Esophagus muscularis mucosa (tissue), 4 donors: ENCODE measurements at regions not wholly inside any gene's neighbourhood (a gene's known extent, or its start where the extent isn't known, plus 50 kb on each side); places are given as distances from the start of the nearest gene placed in this dataset.

Experiments
- EP300 ChIP-seq: sonication (generic); formaldehyde crosslinking; IDR thresholded peaks from one replicate; pipeline ENCODE4 v1.6.1; 2017; ENCODE audit warnings: antibody characterized with exemption
- POLR2A ChIP-seq: fragments of 450-650 bp; IDR thresholded peaks from one replicate; pipeline ENCODE4 v1.6.1; 2017; ENCODE audit warnings: antibody characterized with exemption, moderate library complexity, mild to moderate bottlenecking, low read depth
- TF ChIP-seq, protein P1 (sequence below), 3 experiments: fragments of 200-600 bp in 2 of 3; fragments of 450-650 bp in 1 of 3; sonication (generic) in 2 of 3; IDR thresholded peaks; one replicate each; pipeline ENCODE4 v1.5.1; 2017 to 2019; ENCODE audit warnings: antibody characterized with exemption in 3 of 3, mild to moderate bottlenecking in 2 of 3, moderate library complexity in 1 of 3

GRCh38 chr21:17451364-17451891 is 61.4 kb upstream of the CXADR start:
- TF ChIP-seq, protein P1, sequence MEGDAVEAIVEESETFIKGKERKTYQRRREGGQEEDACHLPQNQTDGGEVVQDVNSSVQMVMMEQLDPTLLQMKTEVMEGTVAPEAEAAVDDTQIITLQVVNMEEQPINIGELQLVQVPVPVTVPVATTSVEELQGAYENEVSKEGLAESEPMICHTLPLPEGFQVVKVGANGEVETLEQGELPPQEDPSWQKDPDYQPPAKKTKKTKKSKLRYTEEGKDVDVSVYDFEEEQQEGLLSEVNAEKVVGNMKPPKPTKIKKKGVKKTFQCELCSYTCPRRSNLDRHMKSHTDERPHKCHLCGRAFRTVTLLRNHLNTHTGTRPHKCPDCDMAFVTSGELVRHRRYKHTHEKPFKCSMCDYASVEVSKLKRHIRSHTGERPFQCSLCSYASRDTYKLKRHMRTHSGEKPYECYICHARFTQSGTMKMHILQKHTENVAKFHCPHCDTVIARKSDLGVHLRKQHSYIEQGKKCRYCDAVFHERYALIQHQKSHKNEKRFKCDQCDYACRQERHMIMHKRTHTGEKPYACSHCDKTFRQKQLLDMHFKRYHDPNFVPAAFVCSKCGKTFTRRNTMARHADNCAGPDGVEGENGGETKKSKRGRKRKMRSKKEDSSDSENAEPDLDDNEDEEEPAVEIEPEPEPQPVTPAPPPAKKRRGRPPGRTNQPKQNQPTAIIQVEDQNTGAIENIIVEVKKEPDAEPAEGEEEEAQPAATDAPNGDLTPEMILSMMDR (IDR thresholded peaks at IDR 0.05): no peak
- no peak for TF ChIP-seq EP300
- no peak for TF ChIP-seq POLR2A
